ENCODE measurements at regions not wholly inside any gene's neighbourhood (a gene's known extent, or its start where the extent isn't known, plus 50 kb on each side); places are given as distances from the start of the nearest gene placed in this dataset.
"Not testable (repeated sequence)": the region's sequence is repeated elsewhere in the genome, so short reads cannot be mapped to it uniquely, and the experiment has no call there.

GRCh38 chr12:13570005-13570694, 373.6 kb downstream of the EMP1 start:
- ATAC-seq, result peak; percentile 95
- DNase-seq (ENCODE audit: low spot score), result peak; percentile 51

- DNase-seq (ENCODE audit: low spot score) (no peak), ATAC-seq (no peak)
Observed at GRCh38 chr12:13566292-13566691, 369.8 kb downstream of the EMP1 start.

- ATAC-seq (no peak), DNase-seq (ENCODE audit: low spot score) (no peak)
Observed at GRCh38 chr12:13564266-13564810, 367.8 kb downstream of the EMP1 start.

- DNase-seq (ENCODE audit: low spot score), result no peak
- no peak for ATAC-seq
Observed at GRCh38 chr12:13563743-13564125, 367.2 kb downstream of the EMP1 start.

GRCh38 chr12:13562915-13563742, 366.6 kb downstream of the EMP1 start:
- DNase-seq (ENCODE audit: low spot score) (no peak), ATAC-seq (no peak)

GRCh38 chr12:13561923-13562322, 365.4 kb downstream of the EMP1 start:
- DNase-seq (ENCODE audit: low spot score) (no peak), ATAC-seq (no peak)

- peak; percentile 66 for DNase-seq (ENCODE audit: low spot score)
- peak; percentile 77 for ATAC-seq
Observed at GRCh38 chr12:13559318-13559978, 362.9 kb downstream of the EMP1 start.

GRCh38 chr12:13552830-13553229, 356.3 kb downstream of the EMP1 start:
- no peak for DNase-seq (ENCODE audit: low spot score)
- ATAC-seq, result no peak

GRCh38 chr12:13547283-13547682, 350.8 kb downstream of the EMP1 start:
- DNase-seq (ENCODE audit: low spot score), result no peak
- ATAC-seq, result no peak

GRCh38 chr12:13546231-13546630, 349.7 kb downstream of the EMP1 start:
- DNase-seq (ENCODE audit: low spot score), result no peak
- ATAC-seq, result no peak

- DNase-seq (ENCODE audit: low spot score), result no peak
- ATAC-seq, result no peak
Observed at GRCh38 chr12:13539051-13539450, 342.5 kb downstream of the EMP1 start.

GRCh38 chr12:13538136-13538535, 341.6 kb downstream of the EMP1 start:
- no peak for ATAC-seq

GRCh38 chr12:13537623-13538022, 341.1 kb downstream of the EMP1 start:
- ATAC-seq (no peak), DNase-seq (ENCODE audit: low spot score) (no peak)

More at GRCh38 chr12:13538136-13538535, 341.6 kb downstream of the EMP1 start:
- no peak for DNase-seq (ENCODE audit: low spot score)

- no peak for DNase-seq (ENCODE audit: low spot score)
- no peak for ATAC-seq
Observed at GRCh38 chr12:13536219-13536910, 339.8 kb downstream of the EMP1 start.

GRCh38 chr12:13534645-13535398, 338.3 kb downstream of the EMP1 start:
- ATAC-seq (peak; percentile 98), DNase-seq (ENCODE audit: low spot score) (peak; percentile 72)

- peak; percentile 36 for ATAC-seq
- DNase-seq (ENCODE audit: low spot score), result no peak
Observed at GRCh38 chr12:13534242-13534641, 337.7 kb downstream of the EMP1 start.

GRCh38 chr12:13530966-13531365, 334.4 kb downstream of the EMP1 start:
- no peak for ATAC-seq
- no peak for DNase-seq (ENCODE audit: low spot score)

GRCh38 chr12:13526185-13526921, 329.8 kb downstream of the EMP1 start:
- not testable (repeated sequence) for DNase-seq (ENCODE audit: low spot score); ATAC-seq

- DNase-seq (ENCODE audit: low spot score) (no peak), ATAC-seq (no peak)
Observed at GRCh38 chr12:13523536-13524307, 327.2 kb downstream of the EMP1 start.

All from left lobe of liver (tissue), 2 donors.